HEK293 (cell line): ENCODE measurements at regions not wholly inside any gene's neighbourhood (a gene's known extent, or its start where the extent isn't known, plus 50 kb on each side); places are given as distances from the start of the nearest gene placed in this dataset.
A peak's percentile ranks its signal among the peaks of the same experiment; 100 is the strongest.

Source experiments
- CTCF ChIA-PET: fragments of 350-600 bp; formaldehyde crosslinking; extraction: SDS; loops from one replicate; lab custom pipeline; 2021; ENCODE audit warnings: antibody characterized with exemption; lab: Yijun Ruan, JAX
- POLR2A ChIA-PET: fragments of 300-600 bp; formaldehyde crosslinking; extraction: SDS; loops from one replicate; lab custom pipeline; 2020; ENCODE audit warnings: antibody characterized with exemption, inconsistent platforms; lab: Yijun Ruan, JAX
- H3K27ac ChIP-seq: fragments of 200-500 bp; sonication (Bioruptor generic); 2 replicates; pipeline ENCODE4 v1.5.1; 2014; ENCODE audit warnings: low read depth, low read length, control low read depth, inconsistent platforms; ENCODE audit errors: extremely low read depth
- H3K36me3 ChIP-seq, 2 experiments: fragments of 200-500 bp in 1 of 2; sonication (Bioruptor generic) in 1 of 2; 1 replicate in 1 of 2; 2 replicates in 1 of 2; pipeline ENCODE4 v1.5.1; 2014 to 2017; ENCODE audit warnings: inconsistent platforms in 2 of 2, low read length in 2 of 2; ENCODE audit not compliant: control insufficient read depth in 2 of 2, insufficient read depth in 1 of 2
- H3K4me1 ChIP-seq: fragments of 200-500 bp; sonication (Bioruptor generic); 2 replicates; pipeline ENCODE4 v1.5.1; 2014; ENCODE audit warnings: mild to moderate bottlenecking, low read length, inconsistent platforms; ENCODE audit not compliant: control insufficient read depth, insufficient read depth
- H3K4me3 ChIP-seq: 2 replicates; pipeline ENCODE4 v1.5.1; 2011; ENCODE audit warnings: low read depth, mild to moderate bottlenecking, control low read depth, low read length, moderate library complexity
- H3K9me3 ChIP-seq: fragments of 200-500 bp; sonication (Bioruptor generic); 2 replicates; pipeline ENCODE4 v1.5.1; 2014; ENCODE audit warnings: low read depth, low read length, inconsistent platforms; ENCODE audit not compliant: control insufficient read depth, insufficient read depth
- KLF10 ChIP-seq: fragments of 450-650 bp; IDR thresholded peaks from 2 replicates; pipeline ENCODE4 v1.5.1; 2018; ENCODE audit warnings: missing biosample characterization, mild to moderate bottlenecking, missing genetic modification characterization
- MZF1 ChIP-seq: fragments of 450-650 bp; formaldehyde crosslinking; IDR thresholded peaks from 2 replicates; pipeline ENCODE4 v1.5.1; 2017; ENCODE audit warnings: missing biosample characterization, missing genetic modification characterization, borderline replicate concordance
- OVOL3 ChIP-seq: fragments of 450-650 bp; formaldehyde crosslinking; IDR thresholded peaks from 2 replicates; pipeline ENCODE4 v1.5.1; 2016; ENCODE audit warnings: missing biosample characterization, missing genetic modification characterization
- SP3 ChIP-seq: fragments of 450-650 bp; formaldehyde crosslinking; IDR thresholded peaks from 2 replicates; pipeline ENCODE4 v1.5.1; 2016; ENCODE audit warnings: missing biosample characterization, missing genetic modification characterization
- ZBTB17 ChIP-seq: fragments of 450-650 bp; formaldehyde crosslinking; IDR thresholded peaks from 2 replicates; pipeline ENCODE4 v1.5.1; 2016; ENCODE audit warnings: missing biosample characterization, missing genetic modification characterization
- ZNF112 ChIP-seq: fragments of 450-650 bp; formaldehyde crosslinking; IDR thresholded peaks from 2 replicates; pipeline ENCODE4 v1.5.0; 2017; ENCODE audit warnings: missing biosample characterization, missing genetic modification characterization
- ZNF157 ChIP-seq: fragments of 450-650 bp; formaldehyde crosslinking; IDR thresholded peaks from 2 replicates; pipeline ENCODE4 v1.5.1; 2016; ENCODE audit warnings: missing biosample characterization, missing genetic modification characterization
- ZNF24 ChIP-seq: fragments of 450-650 bp; formaldehyde crosslinking; IDR thresholded peaks from 2 replicates; pipeline ENCODE4 v1.5.1; 2016; ENCODE audit warnings: missing biosample characterization, missing genetic modification characterization
- ZNF274 ChIP-seq, 2 experiments: fragments of 200-500 bp in 1 of 2; fragments of 450-650 bp in 1 of 2; sonication (Bioruptor generic) in 1 of 2; formaldehyde crosslinking in 1 of 2; IDR thresholded peaks; 2 replicates each; pipeline versions ENCODE4 v1.5.1 to v1.6.1; 2014 to 2016; ENCODE audit warnings: borderline replicate concordance in 1 of 2, inconsistent platforms in 1 of 2, low read length in 1 of 2, missing biosample characterization in 1 of 2, missing genetic modification characterization in 1 of 2
- ZNF549 ChIP-seq: fragments of 450-650 bp; IDR thresholded peaks from 2 replicates; pipeline ENCODE4 v1.5.1; 2018; ENCODE audit warnings: missing biosample characterization, missing genetic modification characterization, mild to moderate bottlenecking, inconsistent platforms, moderate library complexity
- ZNF768 ChIP-seq: fragments of 450-650 bp; formaldehyde crosslinking; IDR thresholded peaks from 2 replicates; pipeline ENCODE4 v1.5.1; 2018; ENCODE audit warnings: missing biosample characterization, mild to moderate bottlenecking, missing genetic modification characterization
- ZNF830 ChIP-seq: fragments of 450-650 bp; IDR thresholded peaks from 2 replicates; pipeline ENCODE4 v1.5.0; 2018; ENCODE audit warnings: missing biosample characterization, missing genetic modification characterization, low read depth, mild to moderate bottlenecking, moderate library complexity
- ZSCAN23 ChIP-seq: fragments of 450-650 bp; formaldehyde crosslinking; IDR thresholded peaks from 2 replicates; pipeline ENCODE4 v1.5.1; 2016; ENCODE audit warnings: missing biosample characterization, missing genetic modification characterization
- ZSCAN30 ChIP-seq: fragments of 450-650 bp; IDR thresholded peaks from 2 replicates; pipeline ENCODE4 v1.5.1; 2018; ENCODE audit warnings: missing biosample characterization, mild to moderate bottlenecking, missing genetic modification characterization, moderate library complexity
- TF ChIP-seq, protein P1 (sequence below): fragments of 450-650 bp; formaldehyde crosslinking; IDR thresholded peaks from 2 replicates; pipeline ENCODE4 v1.5.1; 2017; ENCODE audit warnings: missing biosample characterization, missing genetic modification characterization
- TF ChIP-seq, protein P2 (sequence below): fragments of 450-650 bp; formaldehyde crosslinking; IDR thresholded peaks from 2 replicates; pipeline ENCODE4 v1.5.1; 2016; ENCODE audit warnings: missing biosample characterization, missing genetic modification characterization
- TF ChIP-seq, protein P3 (sequence below): fragments of 450-650 bp; formaldehyde crosslinking; IDR thresholded peaks from 2 replicates; pipeline ENCODE4 v1.5.1; 2017; ENCODE audit warnings: missing biosample characterization, missing genetic modification characterization

DNA sequence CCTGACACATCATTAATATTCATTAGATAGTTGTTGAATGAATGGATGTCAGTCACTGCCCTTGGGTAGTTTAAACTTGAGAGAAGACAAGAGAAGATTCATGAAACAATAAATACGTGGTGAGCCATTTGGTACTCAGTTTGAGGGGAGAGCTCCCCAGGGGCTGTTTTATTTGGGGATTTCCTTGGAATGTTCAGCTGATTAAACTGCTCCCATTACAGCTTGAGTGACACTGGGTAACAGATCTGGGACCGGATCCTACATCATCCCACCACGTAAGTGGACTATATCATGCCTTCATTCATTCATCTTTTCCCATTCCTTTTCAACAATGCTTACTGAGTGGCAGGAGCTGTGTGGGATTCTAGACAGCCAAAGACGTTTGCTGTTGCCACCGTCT is 162.0 kb downstream of the FAT3 start:
- Histone ChIP-seq H3K36me3 (no peaks in the 10 kb centered on the region), H3K4me3 (no peak overlapping the region), H3K27ac (no peak overlapping the region), H3K4me1 (peaks cover 10% of the 10 kb centered on the region), H3K9me3 (no peaks in the 10 kb centered on the region)
- ChIA-PET CTCF (interaction anchor here (0.5 to 0.7 kb wide), 2 partner anchors 41 to 449 kb away, joined by 3 read pairs; no protein-coding TSS in a partner anchor), POLR2A (no interaction called here)
- no peak for TF ChIP-seq ZNF112
- TF ChIP-seq, protein P1, sequence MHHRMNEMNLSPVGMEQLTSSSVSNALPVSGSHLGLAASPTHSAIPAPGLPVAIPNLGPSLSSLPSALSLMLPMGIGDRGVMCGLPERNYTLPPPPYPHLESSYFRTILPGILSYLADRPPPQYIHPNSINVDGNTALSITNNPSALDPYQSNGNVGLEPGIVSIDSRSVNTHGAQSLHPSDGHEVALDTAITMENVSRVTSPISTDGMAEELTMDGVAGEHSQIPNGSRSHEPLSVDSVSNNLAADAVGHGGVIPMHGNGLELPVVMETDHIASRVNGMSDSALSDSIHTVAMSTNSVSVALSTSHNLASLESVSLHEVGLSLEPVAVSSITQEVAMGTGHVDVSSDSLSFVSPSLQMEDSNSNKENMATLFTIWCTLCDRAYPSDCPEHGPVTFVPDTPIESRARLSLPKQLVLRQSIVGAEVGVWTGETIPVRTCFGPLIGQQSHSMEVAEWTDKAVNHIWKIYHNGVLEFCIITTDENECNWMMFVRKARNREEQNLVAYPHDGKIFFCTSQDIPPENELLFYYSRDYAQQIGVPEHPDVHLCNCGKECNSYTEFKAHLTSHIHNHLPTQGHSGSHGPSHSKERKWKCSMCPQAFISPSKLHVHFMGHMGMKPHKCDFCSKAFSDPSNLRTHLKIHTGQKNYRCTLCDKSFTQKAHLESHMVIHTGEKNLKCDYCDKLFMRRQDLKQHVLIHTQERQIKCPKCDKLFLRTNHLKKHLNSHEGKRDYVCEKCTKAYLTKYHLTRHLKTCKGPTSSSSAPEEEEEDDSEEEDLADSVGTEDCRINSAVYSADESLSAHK (tag by site-specific recombination) = no peak
- peak; percentile 90; the same call in 1 of the 2 replicates for TF ChIP-seq MZF1

DNA sequence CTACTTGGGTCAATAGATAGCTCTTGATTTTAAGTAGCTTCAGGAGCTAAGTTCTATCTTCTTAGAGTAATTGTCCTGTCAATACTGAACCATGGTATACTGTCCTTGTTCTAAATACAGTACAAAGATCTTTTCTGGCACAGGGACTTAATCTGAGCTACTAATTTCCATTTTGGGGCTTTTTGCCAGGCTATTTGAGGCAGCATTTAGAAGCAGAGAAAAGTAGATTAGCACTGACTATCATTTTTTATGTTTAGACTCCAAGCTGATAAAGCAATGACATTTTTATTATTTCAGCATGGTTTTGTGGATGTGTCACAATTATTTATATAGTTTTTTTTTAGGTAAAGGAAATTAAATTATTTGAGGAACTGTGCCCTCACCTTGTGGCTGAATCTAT is 163.2 kb downstream of the FAT3 start:
- POLR2A ChIA-PET = no interaction called here
- H3K9me3 ChIP-seq = no peaks in the 10 kb centered on the region
- CTCF ChIA-PET = interaction anchor here (0.7 to 1.8 kb wide), 6 partner anchors 11 to 731 kb away, joined by 3 to 8 read pairs (median 4); no protein-coding TSS in a partner anchor
- peaks cover 10% of the 10 kb centered on the region for H3K4me1 ChIP-seq
- H3K4me3 ChIP-seq = no peak overlapping the region
- TF ChIP-seq ZNF830 (tag by site-specific recombination) = no peak
- TF ChIP-seq, protein P2, sequence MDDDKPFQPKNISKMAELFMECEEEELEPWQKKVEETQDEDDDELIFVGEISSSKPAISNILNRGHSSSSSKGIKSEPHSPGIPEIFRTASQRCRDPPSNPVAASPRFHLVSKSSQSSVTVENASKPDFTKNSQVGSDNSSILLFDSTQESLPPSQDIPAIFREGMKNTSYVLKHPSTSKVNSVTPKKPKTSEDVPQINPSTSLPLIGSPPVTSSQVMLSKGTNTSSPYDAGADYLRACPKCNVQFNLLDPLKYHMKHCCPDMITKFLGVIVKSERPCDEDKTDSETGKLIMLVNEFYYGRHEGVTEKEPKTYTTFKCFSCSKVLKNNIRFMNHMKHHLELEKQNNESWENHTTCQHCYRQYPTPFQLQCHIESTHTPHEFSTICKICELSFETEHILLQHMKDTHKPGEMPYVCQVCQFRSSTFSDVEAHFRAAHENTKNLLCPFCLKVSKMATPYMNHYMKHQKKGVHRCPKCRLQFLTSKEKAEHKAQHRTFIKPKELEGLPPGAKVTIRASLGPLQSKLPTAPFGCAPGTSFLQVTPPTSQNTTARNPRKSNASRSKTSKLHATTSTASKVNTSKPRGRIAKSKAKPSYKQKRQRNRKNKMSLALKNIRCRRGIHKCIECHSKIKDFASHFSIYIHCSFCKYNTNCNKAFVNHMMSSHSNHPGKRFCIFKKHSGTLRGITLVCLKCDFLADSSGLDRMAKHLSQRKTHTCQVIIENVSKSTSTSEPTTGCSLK (tag by site-specific recombination) = no peak
- TF ChIP-seq OVOL3 (tag by site-specific recombination) = no peak
- TF ChIP-seq SP3 (tag by site-specific recombination) = no peak
- TF ChIP-seq, protein P3, sequence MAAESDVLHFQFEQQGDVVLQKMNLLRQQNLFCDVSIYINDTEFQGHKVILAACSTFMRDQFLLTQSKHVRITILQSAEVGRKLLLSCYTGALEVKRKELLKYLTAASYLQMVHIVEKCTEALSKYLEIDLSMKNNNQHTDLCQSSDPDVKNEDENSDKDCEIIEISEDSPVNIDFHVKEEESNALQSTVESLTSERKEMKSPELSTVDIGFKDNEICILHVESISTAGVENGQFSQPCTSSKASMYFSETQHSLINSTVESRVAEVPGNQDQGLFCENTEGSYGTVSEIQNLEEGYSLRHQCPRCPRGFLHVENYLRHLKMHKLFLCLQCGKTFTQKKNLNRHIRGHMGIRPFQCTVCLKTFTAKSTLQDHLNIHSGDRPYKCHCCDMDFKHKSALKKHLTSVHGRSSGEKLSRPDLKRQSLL (tag by site-specific recombination) = no peak
- no peak for TF ChIP-seq ZNF549 (tag by site-specific recombination)
- no peak for TF ChIP-seq ZNF768 (tag by site-specific recombination)
- no peak for TF ChIP-seq ZSCAN23
- TF ChIP-seq ZNF274 (IDR thresholded peaks at IDR 0.05; ENCODE audit: low read length) = no peak
- no peak for TF ChIP-seq ZNF274 (tag by site-specific recombination; IDR thresholded peaks at IDR 0.05; ENCODE audit: borderline replicate concordance)
- no peak for TF ChIP-seq KLF10 (tag by site-specific recombination)
- no peak for TF ChIP-seq ZBTB17 (tag by site-specific recombination)
- TF ChIP-seq ZNF157 (tag by site-specific recombination) = no peak
- no peak for TF ChIP-seq ZSCAN30 (tag by site-specific recombination)
- TF ChIP-seq ZNF24 (tag by site-specific recombination) = no peak
- no peaks in the 10 kb centered on the region for H3K36me3 ChIP-seq
- no peak overlapping the region for H3K27ac ChIP-seq
